GM06990 (cell line): ENCODE measurements at regions not wholly inside any gene's neighbourhood (a gene's known extent, or its start where the extent isn't known, plus 50 kb on each side); places are given as distances from the start of the nearest gene placed in this dataset.

ENCODE experiments used
- DNase-seq: peaks from one replicate; pipeline ENCODE4 v3.0.0-alpha.2; 2011; ENCODE audit not compliant: insufficient read length; ENCODE audit errors: extremely low read depth
- H3K27me3 ChIP-seq: replicated peaks from 2 replicates; pipeline ENCODE4 v1.6.0; 2011; ENCODE audit warnings: low read length; ENCODE audit not compliant: control insufficient read depth, insufficient read depth
- H3K36me3 ChIP-seq: 2 replicates; pipeline ENCODE4 v1.5.1; 2011; ENCODE audit warnings: low read length; ENCODE audit not compliant: control insufficient read depth, insufficient read depth
- H3K4me3 ChIP-seq: replicated peaks from 2 replicates; pipeline ENCODE4 v1.5.1; 2011; ENCODE audit warnings: low read depth, mild to moderate bottlenecking, control low read depth, low read length
- CTCF ChIP-seq: IDR thresholded peaks from 2 replicates; pipeline ENCODE4 v1.5.1; 2011; ENCODE audit warnings: low read length, control low read depth, mild to moderate bottlenecking, inconsistent platforms; ENCODE audit not compliant: insufficient read depth, poor library complexity, severe bottlenecking

DNA sequence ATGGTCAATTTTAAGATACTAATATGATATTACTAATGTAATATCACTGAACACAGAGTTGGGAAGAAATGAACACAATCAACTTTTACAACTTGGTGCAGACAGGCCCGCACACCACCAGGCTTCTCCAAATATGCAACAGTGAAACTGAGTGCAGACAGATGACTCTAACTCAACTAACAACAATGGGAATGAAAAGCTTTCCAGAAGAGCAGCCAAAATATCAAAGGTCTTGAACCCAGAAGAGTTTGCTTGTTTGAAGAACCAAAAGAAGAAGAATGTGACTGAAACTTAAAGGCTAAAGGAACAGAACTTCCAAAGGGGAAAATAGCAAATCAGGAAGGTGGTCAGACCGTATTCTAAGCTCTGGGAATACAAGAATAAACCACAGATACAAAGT, 89.8 kb upstream of the COL11A1 start:
- Histone ChIP-seq H3K27me3 (no peaks in the 10 kb centered on the region), H3K36me3 (no peaks in the 10 kb centered on the region), H3K4me3 (no peak overlapping the region)
- DNase-seq: no peak
- TF ChIP-seq CTCF: no peak

DNA sequence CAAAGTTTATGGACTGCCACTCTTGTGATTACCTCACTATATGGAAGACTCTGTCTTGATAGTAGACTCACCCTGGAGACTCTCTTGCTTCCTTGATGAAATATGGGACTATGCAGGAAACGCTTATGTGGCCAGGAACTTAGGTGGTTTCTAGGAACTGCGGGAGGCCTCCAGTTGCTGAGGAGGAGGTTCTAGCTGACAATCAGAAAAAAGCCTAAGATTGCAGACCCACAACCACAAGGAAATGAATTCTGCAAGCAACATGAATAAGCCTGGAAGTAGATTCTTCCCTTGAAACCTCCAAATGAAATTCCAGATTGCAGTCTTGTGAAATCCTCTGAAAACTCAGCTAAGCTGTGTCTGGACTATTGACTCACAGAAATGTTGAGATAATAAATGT, 88.9 kb upstream of the COL11A1 start:
- TF ChIP-seq CTCF: no peak
- DNase-seq: no peak

DNA sequence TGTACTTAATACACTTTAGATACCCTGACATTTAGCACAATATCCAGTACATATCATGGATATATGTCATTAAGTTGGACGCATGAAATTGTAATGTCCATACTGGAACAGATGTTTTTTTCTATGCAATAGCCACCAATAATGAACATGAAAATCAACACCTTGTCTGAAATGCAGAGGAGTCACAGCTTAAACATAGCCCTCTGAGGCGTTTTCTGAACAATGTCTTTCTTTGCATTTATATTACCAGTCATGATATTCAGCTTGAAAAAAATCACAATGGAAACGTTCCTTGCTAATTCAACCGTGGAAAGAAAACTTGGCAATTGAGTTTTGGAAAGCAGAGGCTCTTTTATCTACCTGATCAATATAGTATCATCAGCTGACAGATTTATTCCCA, 86.7 kb upstream of the COL11A1 start:
- DNase-seq: no peak
- no peak for TF ChIP-seq CTCF

More for the DNA sequence above, 88.9 kb upstream of the COL11A1 start:
- Histone ChIP-seq H3K36me3 (no peaks in the 10 kb centered on the region), H3K27me3 (no peaks in the 10 kb centered on the region), H3K4me3 (no peak overlapping the region)

DNA sequence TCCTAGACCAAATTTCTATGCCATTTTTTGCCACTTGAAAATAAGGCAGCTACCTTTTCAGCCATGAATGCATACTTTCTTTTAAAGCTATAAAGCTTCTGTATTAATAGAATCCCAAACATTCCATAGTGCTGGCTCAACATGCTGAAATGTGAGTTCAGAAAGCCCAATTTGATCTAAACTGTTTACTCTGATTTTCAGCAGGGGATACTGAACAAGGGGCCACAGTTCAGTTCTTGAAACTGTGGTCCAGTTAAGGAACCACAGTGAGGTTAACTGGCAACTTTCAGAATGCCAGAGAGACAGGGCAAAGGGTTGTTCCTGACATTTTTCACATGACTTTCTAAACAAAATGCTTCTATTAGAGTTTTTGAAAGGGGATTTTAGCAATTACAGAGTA, 85.7 kb upstream of the COL11A1 start:
- no peak for DNase-seq
- TF ChIP-seq CTCF: no peak
- Histone ChIP-seq H3K27me3 (no peaks in the 10 kb centered on the region), H3K4me3 (no peak overlapping the region), H3K36me3 (no peaks in the 10 kb centered on the region)

More for the DNA sequence above, 86.7 kb upstream of the COL11A1 start:
- Histone ChIP-seq H3K27me3 (no peaks in the 10 kb centered on the region), H3K36me3 (no peaks in the 10 kb centered on the region), H3K4me3 (no peak overlapping the region)

DNA sequence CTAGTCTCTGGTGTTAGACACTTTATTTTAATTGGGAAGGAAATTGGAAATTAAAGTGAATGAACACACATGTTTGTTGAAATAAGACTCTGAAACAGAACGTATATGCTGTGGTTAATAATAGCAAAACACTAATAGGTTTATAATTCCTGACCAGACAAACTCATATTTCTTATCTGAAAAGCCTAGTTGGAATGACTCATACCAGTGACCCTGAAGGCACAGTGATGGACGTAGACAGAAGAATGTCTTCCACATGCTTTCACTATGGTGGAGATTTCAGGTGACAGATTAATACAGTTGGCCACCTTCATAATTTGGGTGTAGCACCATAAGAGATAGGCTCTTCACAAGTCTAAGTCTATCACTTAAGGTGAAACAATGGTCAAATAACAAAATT, 83.0 kb upstream of the COL11A1 start:
- H3K4me3 ChIP-seq: no peak overlapping the region
- H3K36me3 ChIP-seq: no peaks in the 10 kb centered on the region
- no peaks in the 10 kb centered on the region for H3K27me3 ChIP-seq
- no peak for DNase-seq
- no peak for TF ChIP-seq CTCF

DNA sequence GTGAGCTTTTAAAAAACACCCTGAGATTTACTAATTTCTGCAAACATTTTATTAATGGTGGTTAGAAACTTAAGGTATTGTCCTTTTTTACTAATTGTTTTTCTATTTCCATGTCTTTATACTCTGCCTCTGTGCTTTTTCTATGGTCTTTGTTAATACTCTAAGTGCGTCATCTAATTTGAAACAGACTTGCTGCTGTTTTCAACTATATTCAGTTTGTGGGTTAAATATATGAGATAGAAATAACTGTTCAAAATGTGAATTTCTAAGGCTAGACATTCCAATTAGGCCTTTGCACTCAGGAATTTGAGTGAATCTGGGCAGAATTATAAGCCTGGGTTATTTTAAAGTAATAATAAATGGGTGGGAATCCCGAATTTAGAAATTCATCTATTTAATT, 82.4 kb upstream of the COL11A1 start:
- no peaks in the 10 kb centered on the region for H3K36me3 ChIP-seq
- H3K4me3 ChIP-seq: no peak overlapping the region
- no peak for DNase-seq
- no peaks in the 10 kb centered on the region for H3K27me3 ChIP-seq
- TF ChIP-seq CTCF: no peak
